ENCODE measurements at regions not wholly inside any gene's neighbourhood (a gene's known extent, or its start where the extent isn't known, plus 50 kb on each side); places are given as distances from the start of the nearest gene placed in this dataset.

- DNase-seq (ENCODE audit: low read depth), result no peak
Observed at GRCh38 chr2:4579977-4580376, 876.6 kb downstream of the DCDC2C start.

- no peak for DNase-seq (ENCODE audit: low read depth)
Observed at GRCh38 chr2:4585057-4585635, 881.8 kb downstream of the DCDC2C start.

DNA sequence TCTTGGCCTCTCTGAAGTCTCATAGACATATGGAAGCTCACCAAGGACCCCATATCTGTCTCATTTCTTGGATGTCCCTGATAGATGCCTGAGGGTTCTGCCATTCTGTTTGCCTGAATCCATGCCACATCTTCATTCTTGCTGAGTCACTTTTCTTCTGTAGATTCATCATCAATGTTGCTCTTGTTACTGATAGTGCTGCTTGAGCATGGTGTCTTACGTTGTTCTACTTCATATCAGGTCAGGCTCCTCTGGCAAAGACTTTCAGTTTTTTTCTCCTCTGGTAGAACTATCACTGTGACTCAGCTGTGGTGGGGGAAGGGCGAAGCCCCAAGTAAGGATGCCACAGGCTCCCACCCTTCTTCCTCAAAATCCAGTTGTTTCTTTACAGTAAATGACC lies 885.2 kb downstream of the DCDC2C start:
- DNase-seq (ENCODE audit: low read depth), result no peak

- no peak for DNase-seq (ENCODE audit: low read depth)
Observed at GRCh38 chr2:4591261-4591660, 887.9 kb downstream of the DCDC2C start.

GRCh38 chr2:4597400-4597799 lies 894.0 kb downstream of the DCDC2C start:
- no peak for DNase-seq (ENCODE audit: low read depth)

DNA sequence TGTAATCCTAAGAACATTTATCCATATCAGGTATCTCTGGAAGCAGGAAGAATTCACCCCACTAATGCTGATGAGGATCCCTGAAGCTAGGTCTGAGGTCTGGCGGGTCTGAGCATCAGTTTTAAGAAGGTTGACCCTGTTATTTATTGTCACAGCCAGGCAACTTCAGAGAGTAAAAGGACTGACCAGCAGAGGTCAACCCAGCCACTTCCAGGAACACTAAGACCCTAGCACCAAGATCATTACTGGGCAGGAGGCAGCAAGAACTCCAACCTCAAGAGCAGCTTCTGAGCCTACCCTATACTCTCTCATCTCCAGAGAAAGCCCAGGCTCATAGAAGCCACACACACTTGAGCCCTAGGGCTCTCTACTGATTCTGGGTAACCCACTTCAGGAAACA lies 901.4 kb downstream of the DCDC2C start:
- no peak for DNase-seq (ENCODE audit: low read depth)

- DNase-seq (ENCODE audit: low read depth), result no peak
Observed at GRCh38 chr2:4618141-4618540, 914.8 kb downstream of the DCDC2C start.

DNA sequence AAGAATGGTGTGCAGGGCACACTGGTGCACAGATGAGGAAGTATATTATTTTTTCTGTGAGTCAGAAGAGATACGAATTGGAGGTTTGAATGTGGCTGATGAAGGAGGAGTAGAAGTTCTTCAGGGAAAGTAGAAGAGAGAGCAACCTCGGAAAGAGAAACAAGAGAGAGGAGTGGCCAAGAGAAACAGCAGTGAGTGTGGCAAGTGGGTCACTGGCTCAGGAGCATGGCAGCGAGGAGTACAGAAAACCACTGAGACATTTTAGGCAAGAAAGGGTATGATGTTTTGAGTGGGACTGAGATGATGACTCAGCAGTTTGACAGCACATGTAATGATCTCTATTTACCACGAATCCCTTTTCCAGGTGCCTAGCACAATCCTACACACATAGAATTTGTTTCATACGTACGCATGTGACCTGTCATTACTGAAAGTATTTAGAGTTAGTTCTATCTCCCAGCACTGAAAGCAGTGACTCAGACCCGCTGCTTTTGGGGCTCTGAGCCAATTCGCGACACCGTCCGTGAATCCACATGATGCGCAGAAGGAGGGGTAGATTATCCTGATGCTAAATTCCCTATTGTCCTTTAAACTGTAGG lies 915.4 kb downstream of the DCDC2C start:
- DNase-seq (ENCODE audit: low read depth), result no peak

DNA sequence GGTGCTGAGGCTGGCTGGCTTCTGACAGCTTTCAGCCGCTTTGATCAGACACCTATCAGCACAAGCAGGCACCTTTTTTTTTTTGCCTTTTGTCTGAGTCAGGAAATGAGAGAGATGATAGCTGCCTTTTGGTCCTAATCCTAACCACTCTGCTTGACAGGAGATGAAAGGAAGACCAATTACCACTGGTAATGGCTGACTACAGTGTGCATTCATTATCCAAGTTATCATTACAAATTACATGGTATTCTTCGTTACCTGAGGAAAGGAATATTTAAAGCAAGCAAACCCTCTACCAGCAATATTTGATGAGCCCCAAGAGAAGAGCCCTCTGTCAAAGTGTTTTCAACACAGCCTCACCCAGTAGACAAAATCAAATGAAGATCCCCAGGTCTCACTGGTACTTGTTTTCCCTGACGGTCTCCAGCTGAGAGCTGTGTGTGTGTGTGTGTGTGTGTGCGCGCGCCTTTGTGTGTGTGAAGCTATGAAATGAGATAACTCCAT lies 925.7 kb downstream of the DCDC2C start:
- no peak for DNase-seq (ENCODE audit: low read depth)

- no peak for DNase-seq (ENCODE audit: low read depth)
Observed at GRCh38 chr2:4635289-4635688, 931.9 kb downstream of the DCDC2C start.

GRCh38 chr2:4653991-4654390 lies 950.6 kb downstream of the DCDC2C start:
- no peak for DNase-seq (ENCODE audit: low read depth)

DNA sequence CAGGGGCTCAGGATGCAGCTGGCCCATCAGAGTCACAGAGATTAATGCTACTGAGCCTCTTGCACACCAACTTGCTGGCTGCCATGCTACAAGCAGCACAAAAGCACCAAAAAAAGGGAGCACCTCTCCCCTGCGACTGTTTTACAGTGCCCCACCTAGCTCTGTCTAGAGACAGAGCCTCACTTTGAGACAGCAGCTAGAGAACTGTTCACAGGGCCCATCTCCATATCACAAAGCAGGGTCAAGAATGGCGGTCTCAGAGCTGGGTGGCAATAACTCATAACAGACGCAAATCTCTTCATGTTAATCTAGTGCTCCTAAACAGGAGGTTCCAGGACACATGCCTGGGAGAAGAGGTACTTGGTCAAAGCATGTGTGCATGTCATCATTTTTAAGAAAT lies 953.0 kb downstream of the DCDC2C start:
- no peak for DNase-seq (ENCODE audit: low read depth)

DNA sequence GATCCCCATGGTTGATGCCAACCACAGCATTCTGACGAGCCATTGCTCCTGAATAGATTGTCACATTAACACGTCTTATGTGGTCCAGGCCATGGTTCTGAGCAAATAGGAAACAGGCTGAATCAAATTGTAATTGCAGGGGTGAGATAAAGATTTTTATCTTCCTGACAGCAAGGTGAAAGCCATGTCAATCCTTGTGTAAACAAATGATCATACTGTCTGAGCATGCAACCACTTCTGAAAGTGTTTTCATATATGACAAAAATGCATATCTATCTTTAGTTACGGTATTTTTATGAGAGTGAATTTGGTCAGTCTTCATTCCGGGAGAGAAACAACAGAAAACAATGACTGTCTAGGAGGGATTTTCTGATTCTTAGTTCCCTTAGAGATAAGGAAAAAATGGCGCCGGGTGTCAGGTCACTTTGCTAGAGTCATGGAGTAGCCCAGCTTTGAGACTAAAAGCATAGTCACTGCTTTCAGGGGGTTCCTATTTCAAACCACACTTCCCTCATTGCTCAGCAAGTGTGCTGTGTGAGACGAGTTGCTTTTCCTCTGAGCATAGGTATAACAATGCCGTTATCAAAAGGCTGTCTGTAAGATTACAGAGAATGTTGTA lies 958.9 kb downstream of the DCDC2C start:
- DNase-seq (ENCODE audit: low read depth), result no peak

- no peak for DNase-seq (ENCODE audit: low read depth)
Observed at GRCh38 chr2:4668381-4668780, 965.0 kb downstream of the DCDC2C start.

GRCh38 chr2:4670331-4670730 lies 967.0 kb downstream of the DCDC2C start:
- no peak for DNase-seq (ENCODE audit: low read depth)

GRCh38 chr2:4673025-4673489 lies 969.7 kb downstream of the DCDC2C start:
- DNase-seq (ENCODE audit: low read depth), result peak; percentile 15

DNA sequence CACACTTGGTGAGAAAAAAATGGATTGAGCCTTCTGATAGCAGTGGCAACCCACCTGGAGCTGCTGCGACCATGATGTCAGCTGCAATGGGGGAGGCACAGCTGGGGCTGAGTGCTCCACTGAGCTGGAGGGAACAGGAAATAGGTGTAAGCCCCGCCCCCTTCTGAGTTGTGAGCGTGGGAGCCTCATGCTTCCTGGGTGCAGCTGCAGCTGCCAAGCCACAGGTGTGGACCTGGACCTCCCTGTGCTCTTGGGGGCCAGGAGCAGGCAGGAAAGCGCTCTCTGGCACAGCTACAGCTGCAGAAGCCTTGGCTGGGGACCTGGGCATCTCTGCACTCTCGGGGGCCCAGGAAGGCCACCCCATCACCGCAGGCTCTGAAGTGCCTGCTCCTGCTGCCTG lies 970.6 kb downstream of the DCDC2C start:
- no peak for DNase-seq (ENCODE audit: low read depth)

DNA sequence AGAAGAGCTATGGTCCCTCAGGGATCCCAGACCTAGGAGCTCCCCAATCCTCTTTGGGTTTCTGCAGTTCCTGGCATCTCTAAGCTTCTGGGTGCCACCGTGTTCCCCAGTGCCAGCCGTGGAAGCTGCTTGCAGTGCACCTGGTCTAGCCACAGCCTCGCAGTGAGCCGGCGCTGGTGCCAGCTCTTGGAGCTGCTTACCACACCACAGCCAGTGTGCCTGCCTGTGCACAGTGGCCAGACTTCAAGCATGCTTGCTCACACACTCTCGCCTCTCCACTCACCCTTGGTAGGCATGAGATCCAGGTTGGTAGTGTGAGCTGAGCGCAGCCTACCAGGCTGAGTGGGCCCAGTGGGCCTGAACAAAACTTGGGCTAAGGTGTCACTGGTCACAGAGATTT lies 971.9 kb downstream of the DCDC2C start:
- no peak for DNase-seq (ENCODE audit: low read depth)

DNA sequence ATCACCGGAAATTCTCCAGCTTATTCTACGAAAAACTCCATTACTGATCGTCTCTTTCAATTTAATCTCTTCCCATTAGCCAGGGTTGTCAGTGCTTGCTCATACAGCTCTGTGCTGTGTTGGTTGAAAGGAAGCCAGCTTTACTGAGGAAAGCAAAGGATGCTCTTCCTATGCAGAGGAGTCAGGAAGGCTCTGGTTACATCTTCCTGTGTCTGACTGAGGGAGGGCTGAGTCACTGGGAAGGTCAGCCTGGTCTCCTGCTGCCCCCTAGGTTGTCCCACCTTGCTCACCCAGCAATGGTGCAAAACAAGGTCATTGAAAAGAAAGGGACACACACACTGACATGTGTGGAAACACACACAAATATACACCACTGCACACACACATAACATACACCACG lies 975.6 kb downstream of the DCDC2C start:
- no peak for DNase-seq (ENCODE audit: low read depth)

DNA sequence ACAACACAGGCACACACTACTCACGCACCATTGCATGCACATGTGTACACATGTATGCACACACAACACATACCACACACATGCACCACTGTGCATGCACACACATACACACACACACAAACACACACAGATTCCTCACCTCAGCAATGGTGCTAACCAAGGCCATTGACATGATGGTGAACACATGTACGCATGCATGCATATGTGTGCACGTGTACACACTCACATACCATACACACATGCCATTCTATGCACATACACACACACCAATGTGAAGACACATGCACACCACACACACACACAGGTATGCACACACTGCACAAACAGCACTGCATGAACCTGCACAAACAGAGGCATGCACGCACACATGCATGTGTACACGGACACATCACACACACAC lies 976.0 kb downstream of the DCDC2C start:
- no peak for DNase-seq (ENCODE audit: low read depth)

GRCh38 chr2:4684921-4685320 lies 981.5 kb downstream of the DCDC2C start:
- no peak for DNase-seq (ENCODE audit: low read depth)

DNA sequence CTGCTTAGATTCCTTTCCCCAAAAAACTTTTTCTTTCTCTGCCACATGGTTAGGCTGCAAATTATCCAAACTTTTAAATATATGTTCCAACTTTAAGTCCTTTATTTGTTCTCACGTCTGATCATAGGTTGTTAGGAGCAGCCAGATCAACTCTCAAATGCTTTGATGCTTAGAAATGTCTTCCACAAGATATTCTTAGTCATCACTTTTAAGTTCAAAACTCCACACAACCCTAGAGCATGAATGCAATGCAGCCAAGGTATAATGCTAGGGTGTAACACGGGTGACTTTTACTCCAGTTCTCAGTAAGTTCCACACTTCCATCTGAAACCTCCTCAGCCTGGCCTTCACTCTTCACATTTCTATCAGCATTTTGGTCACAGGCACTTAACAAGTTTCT lies 987.5 kb downstream of the DCDC2C start:
- DNase-seq (ENCODE audit: low read depth), result no peak

DNA sequence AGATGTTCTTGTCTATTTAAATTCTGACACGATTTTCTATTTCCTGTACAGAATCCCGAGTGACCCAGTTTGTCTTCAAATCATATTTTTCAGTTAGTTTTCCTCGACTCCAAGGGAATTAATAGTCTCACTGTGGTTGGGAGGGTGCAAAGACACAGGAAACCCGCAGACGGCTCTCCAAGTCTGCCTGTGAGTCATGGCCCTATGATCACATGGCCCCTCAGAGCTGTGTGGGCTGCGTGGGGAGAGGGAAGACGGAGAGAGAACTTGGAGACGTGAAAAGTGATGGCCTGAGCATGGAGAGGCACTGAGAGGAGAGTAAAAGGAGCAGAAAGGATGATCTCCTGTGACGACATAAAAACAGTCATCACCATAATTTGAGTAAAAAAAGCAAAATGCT lies 989.9 kb downstream of the DCDC2C start:
- peak; percentile 15 for DNase-seq (ENCODE audit: low read depth)
